ENCODE measurements at regions not wholly inside any gene's neighbourhood (a gene's known extent, or its start where the extent isn't known, plus 50 kb on each side); places are given as distances from the start of the nearest gene placed in this dataset.

DNA sequence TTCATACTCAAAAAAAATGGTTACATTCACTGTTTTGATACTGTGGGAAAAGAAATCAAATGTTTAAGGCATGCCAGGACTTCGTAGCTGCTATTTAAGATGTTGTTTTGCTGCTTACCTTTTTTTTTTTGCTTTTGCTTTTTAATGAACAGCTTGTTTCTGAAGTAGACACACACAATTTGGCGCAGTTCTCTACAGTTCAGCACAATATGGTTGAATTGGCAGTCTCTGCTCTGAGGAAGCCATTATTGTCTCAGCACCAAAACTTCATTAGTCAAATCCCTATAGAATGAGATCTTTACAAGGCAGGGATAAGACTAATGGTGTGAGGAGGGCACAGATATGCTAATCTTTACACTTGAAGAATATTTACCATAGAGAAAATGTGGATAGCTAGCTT is 197.6 kb downstream of the SLITRK5 start:
- no peak for DNase-seq (ENCODE audit: low read depth in 4 of 4, low spot score in 2 of 4)

GRCh38 chr13:87872813-87873212 is 201.6 kb downstream of the SLITRK5 start:
- DNase-seq (ENCODE audit: low read depth in 4 of 4, low spot score in 2 of 4) = no peak

DNA sequence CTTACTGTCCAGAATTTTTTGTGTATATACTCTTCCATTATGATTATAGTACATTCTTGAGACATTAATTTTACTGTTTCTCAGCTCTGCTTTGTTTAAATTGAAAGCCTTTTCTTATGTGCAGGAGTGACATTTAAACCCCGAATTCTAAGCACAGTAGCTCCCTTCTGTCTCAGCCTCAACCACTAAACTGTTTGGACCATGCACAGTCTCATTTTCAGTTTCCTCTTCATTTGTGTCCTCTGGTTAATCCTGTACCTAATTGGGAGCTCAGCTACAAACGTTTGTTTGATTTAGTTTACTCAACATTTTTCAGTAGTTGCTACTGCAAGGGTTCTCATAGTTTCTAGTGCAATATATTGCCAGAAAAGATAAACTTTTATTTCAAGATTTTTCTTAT is 206.3 kb downstream of the SLITRK5 start:
- DNase-seq (ENCODE audit: low read depth in 4 of 4, low spot score in 2 of 4) = no peak

- DNase-seq (ENCODE audit: low read depth in 4 of 4, low spot score in 2 of 4) = no peak
Measured at GRCh38 chr13:87878706-87879105, 207.5 kb downstream of the SLITRK5 start.

- DNase-seq (ENCODE audit: low read depth in 4 of 4, low spot score in 2 of 4) = no peak
Measured at GRCh38 chr13:87884884-87885283, 213.7 kb downstream of the SLITRK5 start.

DNA sequence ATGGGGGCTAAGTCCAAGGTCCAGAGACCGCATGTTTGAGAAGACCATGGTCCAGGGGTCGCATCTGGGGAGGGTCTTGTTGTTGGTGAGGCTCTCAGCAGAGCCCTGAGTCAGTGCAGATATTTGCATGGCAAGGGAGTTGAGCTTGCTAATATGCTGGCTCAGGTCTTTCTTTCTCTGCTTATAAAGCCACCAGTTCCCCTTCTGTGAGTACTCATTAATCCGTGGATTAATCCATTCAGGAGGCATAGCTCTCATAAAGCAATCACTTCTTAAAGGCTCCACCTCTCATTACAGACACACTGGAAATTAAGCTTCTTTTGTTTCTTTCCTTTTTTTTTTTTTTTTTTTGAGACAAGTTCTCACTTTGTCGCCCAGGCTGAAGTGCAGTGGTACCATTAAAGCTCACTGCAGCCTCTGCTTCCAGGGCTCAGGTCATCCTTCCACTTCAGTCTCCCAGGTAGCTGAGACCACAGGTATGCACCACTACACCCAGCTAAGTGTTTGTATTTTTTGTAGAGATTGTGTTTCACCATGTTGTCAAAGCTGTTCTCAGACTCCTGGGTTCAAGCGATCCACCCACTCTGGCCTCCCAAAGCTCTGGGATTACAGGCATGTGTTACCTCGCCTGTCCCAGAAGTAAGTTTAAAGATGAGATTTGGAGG is 216.4 kb downstream of the SLITRK5 start:
- DNase-seq (ENCODE audit: low read depth in 4 of 4, low spot score in 2 of 4) = no peak

DNA sequence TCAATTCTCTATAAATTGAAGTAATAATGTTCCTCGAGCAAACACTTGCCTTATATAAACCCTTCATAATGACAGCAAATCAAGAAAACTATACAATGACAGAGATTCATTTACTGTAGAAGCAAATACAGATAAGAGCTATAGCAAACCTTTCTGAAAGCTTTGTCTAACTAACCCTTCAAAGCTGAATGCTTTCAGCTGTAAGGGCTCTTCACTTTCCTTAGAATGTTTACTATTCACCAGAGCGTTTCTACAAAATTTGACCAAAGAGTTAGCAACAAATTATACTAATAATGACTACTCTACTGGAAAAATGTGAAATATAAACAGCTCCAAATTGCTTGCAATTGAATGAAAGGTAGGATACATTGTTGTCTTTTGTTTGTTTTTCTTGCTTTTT is 218.1 kb downstream of the SLITRK5 start:
- DNase-seq (ENCODE audit: low read depth in 4 of 4, low spot score in 2 of 4) = no peak

GRCh38 chr13:87893186-87893585 is 222.0 kb downstream of the SLITRK5 start:
- no peak for DNase-seq (ENCODE audit: low read depth in 4 of 4, low spot score in 2 of 4)

- DNase-seq (ENCODE audit: low read depth in 4 of 4, low spot score in 2 of 4) = no peak
Measured at GRCh38 chr13:87894059-87894458, 222.9 kb downstream of the SLITRK5 start.

DNA sequence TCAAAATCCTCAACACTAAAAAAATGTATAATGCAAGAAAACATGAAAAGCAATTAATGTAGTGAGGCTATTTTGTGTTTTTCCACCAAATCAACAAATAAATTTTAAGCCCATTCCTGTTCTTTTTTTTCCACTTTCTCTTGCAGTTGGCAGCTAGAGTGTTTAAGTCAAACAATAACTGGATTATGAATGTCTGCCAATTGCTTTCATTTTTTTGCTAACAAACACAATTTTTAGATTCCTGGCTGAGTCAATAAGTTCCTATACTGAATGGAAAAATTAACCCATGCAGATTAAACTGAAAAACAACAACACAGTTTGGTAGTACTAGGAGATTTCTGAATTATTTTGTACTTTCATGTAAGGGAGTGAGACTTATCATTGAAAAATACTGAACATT is 232.4 kb downstream of the SLITRK5 start:
- DNase-seq (ENCODE audit: low read depth in 4 of 4, low spot score in 2 of 4) = no peak

DNA sequence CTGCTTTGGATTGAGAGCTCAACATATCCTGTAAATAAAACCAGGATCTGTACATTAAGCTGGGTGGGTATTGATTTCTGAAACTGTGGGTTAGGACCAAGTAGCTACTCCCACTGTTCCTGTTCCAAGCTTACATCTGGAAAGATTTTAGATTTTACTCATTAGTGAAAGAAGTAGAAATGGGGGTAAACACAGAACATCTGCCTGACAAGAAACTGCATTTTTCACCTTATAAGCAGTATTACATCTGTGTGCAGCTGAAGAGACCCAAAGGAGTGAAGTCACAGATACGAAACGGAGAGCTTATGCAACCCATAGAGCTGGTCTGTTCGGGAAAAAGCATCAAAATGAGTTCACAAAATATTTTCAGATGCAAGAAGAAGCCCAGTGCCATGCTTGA is 235.2 kb downstream of the SLITRK5 start:
- DNase-seq (ENCODE audit: low read depth in 4 of 4, low spot score in 2 of 4) = no peak

- DNase-seq (ENCODE audit: low read depth in 4 of 4, low spot score in 2 of 4) = no peak
Measured at GRCh38 chr13:87907202-87907601, 236.0 kb downstream of the SLITRK5 start.

DNA sequence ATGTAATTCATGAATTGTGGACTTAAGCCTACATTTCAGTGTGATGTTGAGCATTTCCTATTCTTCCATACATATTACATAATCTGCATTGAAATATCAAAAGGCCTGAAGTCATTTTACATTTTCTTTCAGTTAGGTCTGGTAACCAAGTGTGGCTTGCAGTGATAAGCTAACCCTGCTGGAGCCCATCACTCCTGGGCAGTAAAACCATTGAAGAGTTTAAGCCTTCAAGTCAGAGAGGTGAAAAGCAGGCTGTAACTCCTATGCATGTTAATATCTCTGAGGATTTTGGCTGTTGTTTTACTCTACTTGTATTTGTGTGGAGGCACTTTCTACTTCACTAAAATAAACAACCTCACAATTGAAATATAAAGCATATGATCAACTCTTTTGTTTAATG is 248.8 kb downstream of the SLITRK5 start:
- DNase-seq (ENCODE audit: low read depth in 4 of 4, low spot score in 2 of 4) = no peak

DNA sequence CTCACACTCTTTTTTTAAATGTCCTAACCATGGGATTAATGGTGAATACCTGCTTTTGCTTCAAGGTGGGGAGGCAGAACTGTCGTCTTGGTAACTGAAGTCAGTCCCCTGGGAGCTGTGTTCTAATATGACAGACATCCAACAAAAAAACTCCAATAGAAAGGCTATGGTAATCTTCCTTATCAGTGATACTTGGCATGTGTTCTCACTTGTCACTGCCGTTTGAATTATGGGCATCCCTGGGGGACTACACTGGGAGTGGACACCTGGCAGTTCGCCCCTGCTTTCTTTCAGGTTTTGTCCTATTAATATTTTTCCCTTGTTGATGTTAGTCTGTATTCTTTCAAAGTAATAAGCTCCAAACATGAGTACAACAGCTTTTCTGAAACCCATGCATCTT is 252.6 kb downstream of the SLITRK5 start:
- DNase-seq (ENCODE audit: low read depth in 4 of 4, low spot score in 2 of 4) = no peak

DNA sequence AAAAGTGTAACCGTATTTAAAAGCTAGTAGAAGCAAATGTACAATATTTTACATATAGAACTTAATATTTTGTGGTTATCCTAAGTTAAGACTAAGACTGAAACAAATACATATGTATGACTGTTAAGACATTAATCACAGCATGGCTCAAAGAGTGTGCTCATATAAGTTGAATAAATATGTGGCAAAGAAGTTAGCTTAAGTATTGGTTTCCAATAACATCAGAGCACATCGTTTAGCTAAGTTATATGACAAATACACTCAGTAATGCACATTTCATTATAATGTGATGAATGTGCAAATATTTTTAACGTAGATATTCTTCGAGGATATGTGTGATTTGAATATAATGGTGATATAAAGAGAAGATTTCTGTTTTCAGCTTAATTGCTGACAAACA is 253.8 kb downstream of the SLITRK5 start:
- no peak for DNase-seq (ENCODE audit: low read depth in 4 of 4, low spot score in 2 of 4)

GRCh38 chr13:87940776-87941175 is 269.6 kb downstream of the SLITRK5 start:
- DNase-seq (ENCODE audit: low read depth in 4 of 4, low spot score in 2 of 4) = no peak

DNA sequence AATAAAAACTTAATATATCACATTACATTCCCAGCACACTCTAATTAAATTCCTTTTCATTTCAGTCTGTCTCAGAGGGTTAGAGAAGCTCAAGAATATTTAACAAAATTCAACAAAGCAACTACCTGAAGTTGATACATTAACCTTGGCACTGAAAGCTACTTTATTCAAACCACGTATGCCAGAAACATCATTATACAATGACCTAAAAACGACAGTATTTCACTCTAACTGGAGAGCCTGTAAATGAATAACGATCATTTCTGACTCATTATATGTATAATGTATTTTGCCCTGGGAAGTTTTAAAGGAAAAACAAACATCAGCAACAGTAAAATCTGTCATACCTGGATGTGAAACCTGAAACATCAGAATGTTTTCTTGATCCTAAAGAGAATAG is 270.1 kb downstream of the SLITRK5 start:
- no peak for DNase-seq (ENCODE audit: low read depth in 4 of 4, low spot score in 2 of 4)

DNA sequence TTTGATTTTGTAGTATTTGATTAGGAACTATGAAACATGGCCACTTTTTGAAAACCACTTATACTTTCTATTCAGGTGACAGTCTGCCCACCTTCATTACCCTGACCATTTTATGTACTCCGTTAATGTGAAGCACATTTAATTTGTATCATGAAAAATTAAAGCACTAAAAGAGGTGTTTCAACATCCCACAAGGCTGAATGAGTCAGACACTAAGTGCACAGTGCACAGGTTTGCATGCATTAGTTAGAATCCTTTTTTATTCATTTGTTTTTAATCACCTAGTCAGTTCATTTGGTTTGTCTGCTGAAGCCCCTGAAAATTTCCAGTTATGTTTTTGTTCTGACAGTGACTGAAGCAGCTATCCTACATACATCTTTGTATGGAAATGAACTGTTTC is 271.0 kb downstream of the SLITRK5 start:
- no peak for DNase-seq (ENCODE audit: low read depth in 4 of 4, low spot score in 2 of 4)

DNA sequence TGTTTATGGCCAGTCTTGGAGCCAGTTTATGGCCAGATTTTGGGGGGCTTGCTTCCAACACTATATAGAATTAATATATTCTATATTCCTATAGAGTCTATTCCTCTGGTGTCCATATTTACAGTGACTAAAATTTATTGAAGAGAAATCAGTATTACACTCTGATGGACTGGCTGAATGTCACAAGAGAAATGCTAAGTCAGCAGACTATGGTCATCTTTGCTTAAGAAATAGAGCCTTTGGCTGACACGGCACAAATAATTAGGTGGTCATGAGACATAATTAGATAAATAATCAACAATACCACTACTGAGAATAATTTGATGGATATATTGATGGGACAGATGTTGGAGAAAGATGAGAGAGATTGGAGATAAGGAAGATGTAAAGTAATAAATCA is 272.9 kb downstream of the SLITRK5 start:
- no peak for DNase-seq (ENCODE audit: low read depth in 4 of 4, low spot score in 2 of 4)

DNA sequence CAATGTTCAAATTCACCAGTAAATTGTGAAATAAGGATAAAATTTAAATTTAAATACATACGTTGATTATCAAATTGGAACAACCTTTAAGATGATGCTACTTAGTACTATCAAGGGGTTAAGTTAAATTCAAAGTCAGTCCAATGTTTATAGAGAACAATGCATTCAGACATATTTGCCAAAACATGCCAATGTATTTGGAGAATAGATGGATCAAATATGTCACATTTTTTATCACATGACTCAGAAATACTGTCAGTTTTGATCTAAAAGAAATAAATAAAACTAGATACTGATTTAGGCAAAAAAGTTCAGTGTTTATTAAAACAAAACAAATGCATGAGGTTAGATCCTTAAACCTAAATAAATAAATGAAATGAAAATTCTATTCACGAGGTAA is 281.2 kb downstream of the SLITRK5 start:
- DNase-seq (ENCODE audit: low read depth in 4 of 4, low spot score in 2 of 4) = no peak

- no peak for DNase-seq (ENCODE audit: low read depth in 4 of 4, low spot score in 2 of 4)
Measured at GRCh38 chr13:87953381-87953780, 282.2 kb downstream of the SLITRK5 start.

DNA sequence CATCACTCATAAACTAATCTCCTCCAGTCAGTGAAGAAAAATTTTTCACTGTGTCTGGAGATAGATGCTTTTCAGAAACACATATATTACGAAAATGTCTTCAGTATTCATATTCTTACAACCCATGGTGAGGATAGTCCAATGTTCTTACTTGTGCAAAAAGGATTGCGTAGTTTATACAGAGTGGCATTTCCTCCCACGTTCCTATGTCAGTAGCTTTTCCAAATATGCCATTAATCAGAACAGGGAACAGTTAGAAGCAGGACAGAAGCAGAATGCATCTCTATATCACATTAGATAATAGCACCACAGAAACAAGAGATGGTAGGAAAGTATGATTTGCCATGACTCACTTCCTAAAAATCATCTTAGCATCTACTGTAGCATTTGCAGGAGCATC is 282.9 kb downstream of the SLITRK5 start:
- DNase-seq (ENCODE audit: low read depth in 4 of 4, low spot score in 2 of 4) = no peak

DNA sequence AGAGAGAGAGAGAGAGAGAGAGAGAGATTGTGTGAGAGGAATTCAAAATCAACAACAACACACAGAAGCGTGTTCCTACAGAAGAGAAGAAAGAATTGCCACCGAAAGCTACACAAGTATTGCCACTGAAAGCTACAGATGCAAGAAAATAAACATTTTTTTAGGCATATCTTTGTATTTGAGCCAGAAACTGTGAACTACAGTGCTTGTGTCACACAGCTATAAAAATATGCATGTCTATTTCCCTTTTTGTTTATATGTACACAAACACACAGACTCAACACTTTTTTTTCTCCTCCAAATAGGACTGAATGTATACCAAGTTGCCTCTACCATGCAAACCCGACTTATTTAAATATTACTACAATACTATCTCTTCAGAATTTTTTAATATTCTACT is 290.4 kb downstream of the SLITRK5 start:
- DNase-seq (ENCODE audit: low read depth in 4 of 4, low spot score in 2 of 4) = no peak

Data from left renal cortex interstitium (tissue), 4 donors.